ENCODE measurements at regions not wholly inside any gene's neighbourhood (a gene's known extent, or its start where the extent isn't known, plus 50 kb on each side); places are given as distances from the start of the nearest gene placed in this dataset.

GRCh38 chr1:29884740-29885139 lies 648.4 kb downstream of the PTPRU start:
- DNase-seq (ENCODE audit: low spot score) = no peak

DNA sequence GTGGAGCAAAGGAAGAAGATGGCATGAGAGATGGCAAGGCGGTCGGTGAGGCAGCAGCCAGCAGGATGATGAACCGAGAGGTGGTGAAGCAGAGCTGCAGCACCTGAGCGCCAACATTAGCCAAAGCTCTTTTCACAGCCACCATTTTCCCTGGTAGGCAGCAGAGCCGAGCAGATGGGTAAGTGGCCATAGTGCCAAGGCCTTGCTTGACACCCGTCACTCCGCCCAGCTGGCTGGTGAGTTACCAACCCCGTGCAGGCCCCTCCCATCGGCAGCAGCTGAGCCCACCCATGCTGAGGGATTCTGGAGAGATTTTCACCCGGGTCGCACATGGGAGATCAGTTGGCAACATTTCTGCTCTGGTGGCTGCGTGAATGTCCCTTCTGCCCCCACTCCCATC lies 647.7 kb downstream of the PTPRU start:
- no peak for DNase-seq (ENCODE audit: low spot score)

DNA sequence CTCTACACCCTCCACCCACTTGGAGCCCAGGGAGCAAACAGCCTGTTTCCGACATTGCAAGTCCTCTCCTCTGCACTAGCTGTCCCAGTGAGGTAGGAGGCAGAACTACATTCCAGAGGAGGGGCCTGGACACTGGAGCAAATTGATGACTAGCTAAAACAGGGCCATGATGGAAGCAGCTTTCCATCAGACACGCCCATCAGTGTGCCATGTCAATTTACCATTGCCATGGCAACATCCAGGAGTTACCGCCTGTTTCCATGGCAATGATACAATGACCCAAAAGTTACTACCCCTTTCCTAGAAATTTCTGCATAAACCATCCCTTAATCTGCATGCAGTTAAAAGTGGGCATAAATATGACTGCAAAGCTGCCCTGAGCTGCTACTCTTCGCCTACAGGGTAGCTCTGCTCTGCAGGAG lies 647.1 kb downstream of the PTPRU start:
- no peak for DNase-seq (ENCODE audit: low spot score)

DNA sequence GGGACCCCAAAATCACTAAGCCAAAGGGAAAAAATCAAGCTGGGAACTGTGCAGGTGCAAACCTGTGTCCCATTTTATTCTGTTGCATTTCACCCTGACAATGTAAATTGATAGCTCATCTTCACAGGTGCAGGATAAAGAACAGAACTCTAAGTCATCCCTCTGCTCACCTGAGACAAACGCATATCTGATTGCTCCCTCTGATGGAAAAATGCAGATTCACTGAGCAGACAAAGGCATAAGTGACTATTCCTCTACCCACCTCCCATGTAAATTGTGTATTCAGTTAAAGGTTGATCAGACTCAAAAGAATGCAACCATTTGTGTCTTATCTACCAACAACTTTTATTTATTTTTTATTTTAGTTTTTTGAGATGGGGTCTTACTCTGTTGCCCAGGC lies 644.2 kb downstream of the PTPRU start:
- no peak for DNase-seq (ENCODE audit: low spot score)

DNA sequence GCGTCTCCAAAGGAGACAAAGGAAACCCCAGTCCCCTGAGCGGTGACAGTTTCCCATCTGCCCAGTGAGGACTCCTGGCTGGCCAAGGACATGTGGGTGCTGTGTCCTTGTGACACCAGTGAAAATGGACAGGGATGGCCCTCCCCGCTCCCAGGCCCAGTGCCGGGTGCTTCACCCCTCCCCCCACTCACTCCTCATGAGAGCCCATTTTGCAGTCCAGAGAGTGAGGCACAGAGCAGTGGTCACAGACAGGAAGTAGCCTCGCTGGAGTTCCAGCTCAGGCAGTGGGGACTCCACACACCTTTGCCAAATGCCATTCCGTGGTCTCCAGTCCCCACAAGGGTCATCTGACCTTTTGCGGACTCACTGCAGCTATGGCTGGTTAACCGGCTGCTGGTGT lies 642.9 kb downstream of the PTPRU start:
- DNase-seq (ENCODE audit: low spot score) = no peak

GRCh38 chr1:29878501-29878900 lies 642.2 kb downstream of the PTPRU start:
- DNase-seq (ENCODE audit: low spot score) = no peak

DNA sequence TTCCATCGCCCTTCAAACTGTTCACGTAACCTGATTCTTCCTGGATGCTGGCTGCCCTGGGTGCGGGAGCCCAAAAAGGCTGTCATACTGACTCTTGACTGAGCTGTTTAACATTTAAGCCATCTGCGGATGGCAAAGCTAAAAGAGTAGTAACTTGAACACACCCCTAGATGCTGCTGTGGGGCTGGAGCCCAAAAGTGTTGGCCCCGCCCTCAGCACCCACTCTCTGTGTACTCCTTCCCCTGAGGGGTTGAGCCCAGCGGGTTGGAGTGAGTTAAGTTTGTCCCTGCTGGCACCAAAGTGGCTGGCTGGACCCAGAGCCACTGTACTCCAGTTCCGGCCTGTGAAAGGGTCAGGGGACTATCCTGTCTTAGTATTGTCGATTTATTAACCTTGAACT lies 640.6 kb downstream of the PTPRU start:
- no peak for DNase-seq (ENCODE audit: low spot score)

GRCh38 chr1:29876441-29876840 lies 640.1 kb downstream of the PTPRU start:
- no peak for DNase-seq (ENCODE audit: low spot score)

GRCh38 chr1:29875557-29876028 lies 639.3 kb downstream of the PTPRU start:
- no peak for DNase-seq (ENCODE audit: low spot score)

DNA sequence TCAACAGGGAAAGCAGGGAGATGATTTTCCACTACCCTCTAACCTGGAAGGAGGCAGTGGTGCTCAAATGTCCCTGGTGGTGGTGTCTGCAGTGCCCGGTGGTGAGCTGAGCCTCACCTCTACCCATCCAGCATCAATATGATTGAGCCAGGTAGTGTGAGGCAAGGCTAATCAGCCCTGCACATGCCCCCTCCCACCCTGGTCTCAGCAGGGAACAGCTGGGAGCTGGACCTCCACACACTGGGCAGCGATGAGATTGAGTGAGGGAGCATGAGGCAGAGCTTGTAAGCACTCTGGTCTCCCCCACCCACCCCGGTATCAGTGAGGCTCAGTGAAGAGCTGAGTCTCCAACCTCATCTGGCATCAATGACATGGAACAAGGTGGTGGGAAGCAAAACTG lies 634.3 kb downstream of the PTPRU start:
- DNase-seq (ENCODE audit: low spot score) = no peak

- DNase-seq (ENCODE audit: low spot score) = no peak
Measured at GRCh38 chr1:29869802-29870201, 633.5 kb downstream of the PTPRU start.

- no peak for DNase-seq (ENCODE audit: low spot score)
Measured at GRCh38 chr1:29868944-29869343, 632.6 kb downstream of the PTPRU start.

- DNase-seq (ENCODE audit: low spot score) = no peak
Measured at GRCh38 chr1:29868096-29868495, 631.8 kb downstream of the PTPRU start.

DNA sequence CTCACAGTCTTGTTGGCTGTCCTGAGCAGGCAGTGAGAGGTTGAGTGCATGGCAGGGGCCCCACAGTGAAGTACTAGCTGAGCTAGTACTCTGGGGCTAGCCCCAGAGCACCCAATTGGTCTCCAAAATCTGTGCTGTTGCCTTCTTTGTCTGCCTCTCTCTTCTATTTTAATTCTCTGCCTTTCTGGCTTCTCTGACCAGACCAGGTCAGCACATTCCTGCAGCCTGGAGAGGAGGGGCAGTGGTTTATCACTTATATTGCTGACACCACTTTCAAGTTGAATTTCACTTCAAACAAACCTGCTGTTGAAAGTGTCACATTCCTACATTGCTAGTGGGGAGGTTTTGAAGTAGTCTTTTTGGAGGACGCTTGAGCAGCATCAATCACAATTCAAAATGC lies 628.7 kb downstream of the PTPRU start:
- DNase-seq (ENCODE audit: low spot score) = no peak

DNA sequence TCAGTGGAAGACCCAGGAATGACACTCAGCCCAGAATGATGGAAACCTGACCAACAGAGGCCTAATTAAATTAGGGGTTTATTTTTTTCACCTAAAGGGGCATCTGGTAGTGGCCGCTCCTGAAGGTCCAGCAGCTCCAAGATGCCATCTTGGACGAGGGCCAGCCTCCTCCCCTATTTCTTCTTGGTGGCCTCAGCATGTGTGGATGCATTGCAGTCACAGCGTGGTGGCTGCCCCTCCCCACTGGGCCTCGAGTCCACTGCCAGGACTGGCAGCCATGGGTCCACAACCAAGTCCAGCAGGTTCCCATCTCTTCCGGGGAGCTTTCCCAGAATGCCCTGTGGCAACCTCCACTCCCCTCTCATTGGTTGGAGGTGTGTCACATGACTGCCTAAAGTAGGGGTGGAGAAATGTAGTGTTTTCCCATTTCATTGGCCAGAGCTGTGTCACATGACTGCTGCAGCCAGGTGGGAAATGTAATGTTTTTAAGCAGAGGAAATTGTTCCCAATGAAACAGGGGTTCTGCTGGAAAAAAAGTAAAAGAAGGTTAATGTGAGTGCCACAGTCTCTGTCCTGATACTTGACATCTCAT lies 628.2 kb downstream of the PTPRU start:
- no peak for DNase-seq (ENCODE audit: low spot score)

GRCh38 chr1:29861922-29862321 lies 625.6 kb downstream of the PTPRU start:
- no peak for DNase-seq (ENCODE audit: low spot score)

DNA sequence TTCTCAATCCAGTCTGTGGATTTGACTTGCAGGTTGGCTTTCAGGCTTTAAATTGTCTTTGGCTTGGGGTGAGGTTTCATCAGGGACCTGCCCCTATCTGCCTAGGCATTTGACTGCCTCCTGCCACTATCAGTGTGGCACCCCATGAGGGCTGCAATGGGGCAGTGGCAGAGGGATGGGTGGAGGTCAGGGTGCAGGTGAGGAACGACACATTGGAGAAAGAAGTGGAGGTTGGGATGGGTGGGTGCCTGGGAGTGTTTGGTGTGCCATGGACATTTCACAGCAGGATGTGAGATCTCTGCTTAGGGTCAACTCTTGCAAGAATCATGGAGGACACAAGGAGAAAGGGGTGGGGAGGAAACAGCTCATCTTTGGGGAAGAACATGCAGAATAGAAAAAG lies 625.1 kb downstream of the PTPRU start:
- no peak for DNase-seq (ENCODE audit: low spot score)

DNA sequence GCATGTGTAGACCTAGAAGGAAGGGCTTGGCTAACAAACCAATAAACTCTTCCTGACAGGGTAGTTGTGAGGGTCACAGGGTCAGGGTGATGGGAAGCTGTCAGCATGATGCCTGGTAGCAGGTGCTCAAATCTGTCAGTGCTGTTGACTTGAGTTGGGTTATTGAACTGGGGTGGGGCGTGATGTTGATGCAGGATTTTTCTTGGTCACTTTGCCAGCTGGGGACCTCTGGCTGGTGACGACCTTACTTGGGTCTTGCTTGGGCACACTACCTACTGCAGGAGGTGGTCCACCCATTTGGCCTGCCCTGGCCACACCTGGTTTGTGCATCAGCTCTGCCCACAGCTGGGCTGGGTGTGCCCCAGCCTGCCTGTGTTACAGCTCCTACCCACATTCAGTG lies 624.4 kb downstream of the PTPRU start:
- DNase-seq (ENCODE audit: low spot score) = no peak

DNA sequence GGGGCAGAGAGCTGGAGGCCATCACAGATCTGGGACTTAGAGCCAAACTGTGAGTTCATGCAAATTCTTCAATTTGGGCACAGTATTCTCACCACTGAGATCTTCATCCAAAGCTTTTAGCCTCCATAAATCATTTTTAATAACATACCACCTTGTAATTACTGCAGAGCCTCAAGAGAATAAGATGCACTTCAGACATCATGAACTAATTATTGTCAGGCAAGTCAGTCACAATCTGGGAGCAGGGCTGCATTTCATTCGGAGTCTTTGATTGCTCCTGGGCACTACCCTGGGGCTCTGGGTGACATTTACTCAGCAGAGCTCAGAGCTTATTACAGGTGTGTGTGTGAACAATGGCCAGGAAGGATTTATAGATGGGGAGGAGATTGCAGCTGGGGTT lies 623.7 kb downstream of the PTPRU start:
- DNase-seq (ENCODE audit: low spot score) = no peak

DNA sequence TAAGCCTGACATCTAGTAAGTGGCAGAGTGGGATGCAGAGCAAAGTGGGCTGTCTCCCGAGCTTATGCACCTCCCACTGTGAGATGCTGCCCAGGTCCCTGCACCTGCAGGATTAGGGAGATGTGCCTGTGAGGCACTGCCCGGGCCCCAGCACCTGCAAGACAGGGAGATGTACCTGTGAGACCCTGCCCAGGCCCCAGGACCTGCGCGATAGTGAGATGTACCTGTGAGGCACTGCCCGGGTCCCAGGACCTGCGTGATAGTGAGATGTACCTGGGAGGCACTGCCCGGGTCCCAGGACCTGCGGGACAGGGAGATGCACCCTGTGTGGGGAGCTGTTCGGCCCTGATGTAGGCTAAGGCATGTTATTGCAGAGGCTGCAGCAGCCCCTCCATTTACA lies 622.8 kb downstream of the PTPRU start:
- no peak for DNase-seq (ENCODE audit: low spot score)

- DNase-seq (ENCODE audit: low spot score) = no peak
Measured at GRCh38 chr1:29858646-29859045, 622.3 kb downstream of the PTPRU start.

DNA sequence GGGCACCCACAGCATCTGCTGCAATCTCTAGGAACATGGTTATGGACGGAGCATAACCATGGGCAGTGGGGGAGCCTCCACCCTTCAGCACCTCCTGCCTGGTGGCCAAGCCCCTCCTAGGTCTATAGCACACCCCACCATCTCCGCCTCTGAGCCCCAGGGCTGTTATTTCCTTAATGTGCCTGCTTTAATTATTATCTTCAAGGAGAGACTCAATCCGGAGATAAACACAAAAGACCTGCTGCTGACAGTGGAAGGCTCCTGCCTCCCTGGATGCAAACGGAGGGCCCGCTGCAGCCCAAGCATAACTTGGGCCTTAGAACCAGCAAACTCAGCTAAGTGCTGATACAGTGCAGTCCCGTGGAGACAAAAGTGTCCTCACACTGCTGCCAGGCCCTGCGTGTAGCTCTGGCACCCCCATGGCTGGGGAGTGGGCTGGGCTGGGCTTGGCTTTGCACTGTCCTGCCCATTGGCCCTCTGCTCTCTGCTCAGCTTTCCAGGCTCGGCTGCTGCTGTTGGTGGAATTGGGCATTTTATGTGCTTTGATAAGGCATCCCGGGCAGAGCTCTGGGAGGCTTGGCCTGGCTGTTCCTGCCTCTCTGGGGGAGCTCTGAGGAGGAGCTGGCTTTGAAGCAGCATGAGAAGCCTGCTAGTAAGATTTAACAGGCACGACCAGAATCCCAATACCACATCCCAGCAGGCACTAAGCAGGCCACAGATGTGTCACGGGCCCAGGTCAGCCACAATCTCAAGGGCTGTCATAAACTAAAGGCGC lies 620.2 kb downstream of the PTPRU start:
- DNase-seq (ENCODE audit: low spot score) = no peak

GRCh38 chr1:29855561-29856160 lies 619.3 kb downstream of the PTPRU start:
- no peak for DNase-seq (ENCODE audit: low spot score)

Data from SK-N-DZ (cell line).